Stimulated activated CD4-positive, alpha-beta T cell treated with anti-CD3 and anti-CD28 coated beads, Interleukin-1b, Interleukin-23, amount 100 ng/mL, for 48 hours (primary cell): ENCODE measurements at regions not wholly inside any gene's neighbourhood (a gene's known extent, or its start where the extent isn't known, plus 50 kb on each side); places are given as distances from the start of the nearest gene placed in this dataset.

Experiments
- DNase-seq: peaks from one replicate; pipeline ENCODE4 v3.0.0-alpha.2; 2020

DNA sequence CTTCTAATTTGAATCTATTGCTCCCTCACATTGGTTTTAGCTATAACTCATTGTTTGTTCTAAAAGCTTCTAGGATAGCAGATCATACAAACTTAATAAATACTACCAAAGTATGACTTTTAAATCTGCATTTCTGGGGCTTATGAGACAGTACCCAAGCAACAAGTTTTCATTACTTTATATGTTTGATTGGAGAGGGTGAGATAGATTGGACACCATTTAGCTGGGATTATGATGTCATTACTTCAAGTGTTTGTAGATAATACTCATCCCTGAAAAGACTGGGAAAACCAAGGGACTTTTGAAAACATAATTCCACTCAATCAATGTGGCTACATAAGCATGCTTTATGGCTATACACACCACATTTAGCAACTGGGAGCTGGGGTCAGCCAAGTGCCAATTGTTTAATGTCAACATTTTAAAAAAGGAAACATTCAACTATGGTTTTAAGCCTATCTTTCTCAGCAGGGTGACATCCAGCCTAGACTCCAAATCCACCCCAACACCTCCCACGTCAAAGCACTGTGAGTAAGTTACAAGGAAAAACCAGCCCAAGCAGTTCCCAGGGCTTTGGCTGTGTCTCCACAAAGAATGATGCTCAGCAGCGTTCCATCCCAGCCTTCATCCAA, 119.9 kb downstream of the ETAA1 start:
- DNase-seq: no peak

- no peak for DNase-seq
These were observed 125.0 kb downstream of the ETAA1 start for GRCh38 chr2:67522148-67522547.

DNA sequence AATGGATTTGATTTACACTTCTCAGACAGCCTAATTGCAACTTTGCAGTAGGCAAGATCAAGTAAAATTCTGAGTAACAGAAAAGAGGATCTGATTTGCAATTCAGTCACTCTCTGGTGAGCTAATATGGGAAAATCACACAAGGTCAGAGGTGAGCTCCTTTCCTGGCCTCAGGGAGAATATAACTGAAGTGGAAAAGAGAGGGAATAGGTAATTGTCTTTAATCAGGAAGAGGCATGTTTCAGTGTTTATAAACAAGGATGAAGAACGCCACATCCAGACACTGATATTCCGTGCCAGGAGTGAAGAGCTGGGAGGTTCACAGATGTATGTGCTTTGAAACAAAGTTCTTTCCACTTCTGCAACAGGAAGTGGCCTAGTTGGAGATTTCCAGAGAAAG, 127.1 kb downstream of the ETAA1 start:
- DNase-seq: no peak

- no peak for DNase-seq
These were observed 127.6 kb downstream of the ETAA1 start for GRCh38 chr2:67524777-67525176.

DNA sequence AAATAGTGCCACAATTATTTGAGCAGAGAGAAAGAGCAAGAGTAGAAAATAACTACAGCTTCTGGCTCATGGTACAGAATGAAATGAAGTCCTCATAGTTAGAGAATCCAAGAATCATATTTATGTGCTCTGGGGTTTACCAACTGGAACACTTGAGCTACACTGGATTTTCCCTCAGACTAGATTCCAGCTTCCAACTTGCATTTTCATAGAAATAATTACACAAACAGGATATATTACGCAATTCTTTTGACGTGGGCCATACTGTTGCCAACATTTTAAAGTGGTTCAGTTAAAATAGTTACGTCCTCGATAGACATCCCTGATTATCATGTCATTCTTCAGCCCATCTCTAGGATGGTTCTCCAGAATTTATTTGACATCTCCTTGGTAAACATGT, 129.2 kb downstream of the ETAA1 start:
- no peak for DNase-seq

DNA sequence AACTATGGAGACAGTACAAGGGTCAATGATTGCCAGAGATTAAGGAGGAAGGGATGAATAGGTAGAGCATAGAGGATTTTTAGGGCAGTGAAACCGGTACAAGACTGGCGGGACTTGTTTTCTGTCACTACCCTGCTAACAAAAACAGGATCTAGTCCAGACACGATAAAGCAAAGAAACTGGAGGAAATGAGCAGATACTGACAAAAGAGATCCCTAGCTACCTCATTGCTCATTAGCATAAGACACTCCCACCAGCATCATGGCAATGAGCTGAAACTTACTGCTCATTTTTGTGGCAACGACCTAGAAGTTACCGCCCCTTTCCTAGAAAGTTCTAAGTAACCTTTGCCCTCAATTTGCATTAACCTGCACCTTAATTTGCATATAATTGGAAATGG, 131.2 kb downstream of the ETAA1 start:
- DNase-seq: no peak

DNA sequence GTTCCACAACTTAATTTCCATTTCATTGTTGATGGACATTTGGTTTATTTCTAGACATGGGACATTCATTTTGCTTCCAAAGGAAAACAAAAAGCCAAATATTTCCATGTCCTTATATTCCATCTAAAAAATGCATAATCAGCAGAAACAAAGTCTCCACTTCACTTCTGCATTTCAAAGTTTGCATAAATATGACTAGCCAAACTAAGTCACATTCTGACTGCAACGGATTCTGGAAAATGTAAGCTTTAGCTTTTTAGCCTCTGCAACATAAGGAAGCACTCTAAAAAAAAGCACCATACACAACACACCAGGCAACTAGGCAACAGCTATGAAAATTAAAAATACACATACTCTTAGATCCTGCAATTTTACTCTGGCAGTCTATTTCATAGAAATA, 135.3 kb downstream of the ETAA1 start:
- DNase-seq: no peak

DNA sequence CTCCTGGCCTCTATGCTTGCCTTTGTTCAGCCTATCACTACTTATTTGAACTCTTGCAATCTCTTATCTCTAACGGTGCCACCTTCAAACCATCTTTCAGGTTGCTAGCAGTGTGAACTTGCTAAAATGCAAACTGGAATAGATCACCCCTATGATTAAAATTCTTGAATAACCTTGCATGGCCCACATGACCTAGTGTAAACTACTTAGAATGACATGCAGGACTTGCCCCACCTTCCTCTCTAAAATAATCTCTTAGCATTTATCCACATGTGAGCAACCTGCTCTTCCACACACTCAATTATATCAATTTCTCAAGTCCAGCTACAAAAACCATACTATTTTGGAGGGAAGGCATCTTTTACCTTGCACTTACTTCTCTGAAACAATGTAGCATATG, 137.6 kb downstream of the ETAA1 start:
- no peak for DNase-seq

- DNase-seq: no peak
These were observed 143.8 kb downstream of the ETAA1 start for GRCh38 chr2:67540962-67541361.

GRCh38 chr2:67544286-67544685, 147.2 kb downstream of the ETAA1 start:
- DNase-seq: no peak

DNA sequence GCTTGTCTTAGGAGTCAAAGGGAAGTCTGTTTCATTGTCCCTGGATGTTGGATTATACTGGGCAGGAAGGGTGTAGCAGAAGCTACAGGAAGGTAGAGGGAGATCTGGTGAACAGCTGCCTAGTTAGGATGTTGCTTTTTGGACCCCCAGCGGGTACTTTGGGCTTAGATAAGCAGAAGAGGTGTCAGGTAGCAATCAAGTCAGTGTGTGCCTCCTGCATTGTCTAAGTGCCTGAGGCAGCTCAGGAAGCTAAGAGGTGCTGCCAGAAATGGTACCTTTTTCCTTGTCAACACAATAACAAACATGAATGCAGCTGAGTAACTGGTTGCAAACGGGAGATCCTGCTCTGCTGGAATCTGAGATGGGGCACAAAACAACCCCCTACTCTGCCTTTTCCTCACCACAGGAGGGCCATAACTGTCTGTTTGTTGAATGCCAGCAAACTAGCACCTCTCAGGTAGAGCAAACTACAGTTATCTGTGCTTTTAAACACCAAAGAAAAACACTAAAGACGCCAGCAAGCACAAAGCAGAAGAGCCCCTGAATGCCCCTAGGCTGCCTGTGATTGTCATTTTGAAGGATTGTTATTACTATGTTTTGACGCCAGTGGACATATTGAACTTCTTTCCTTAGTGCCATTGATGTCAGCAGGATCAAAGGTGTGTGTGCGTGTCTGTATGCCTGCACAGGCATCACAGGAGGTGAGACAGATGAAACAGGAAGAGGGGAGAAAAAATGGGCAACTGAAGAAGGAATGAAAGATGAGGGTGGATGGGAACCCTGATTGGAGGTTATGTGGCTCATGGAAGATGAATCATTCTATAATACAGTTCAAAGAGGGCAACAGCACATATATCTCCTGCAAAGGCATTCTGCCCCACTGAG, 151.4 kb downstream of the ETAA1 start:
- no peak for DNase-seq

- DNase-seq: no peak
These were observed 162.0 kb downstream of the ETAA1 start for GRCh38 chr2:67559156-67559555.

DNA sequence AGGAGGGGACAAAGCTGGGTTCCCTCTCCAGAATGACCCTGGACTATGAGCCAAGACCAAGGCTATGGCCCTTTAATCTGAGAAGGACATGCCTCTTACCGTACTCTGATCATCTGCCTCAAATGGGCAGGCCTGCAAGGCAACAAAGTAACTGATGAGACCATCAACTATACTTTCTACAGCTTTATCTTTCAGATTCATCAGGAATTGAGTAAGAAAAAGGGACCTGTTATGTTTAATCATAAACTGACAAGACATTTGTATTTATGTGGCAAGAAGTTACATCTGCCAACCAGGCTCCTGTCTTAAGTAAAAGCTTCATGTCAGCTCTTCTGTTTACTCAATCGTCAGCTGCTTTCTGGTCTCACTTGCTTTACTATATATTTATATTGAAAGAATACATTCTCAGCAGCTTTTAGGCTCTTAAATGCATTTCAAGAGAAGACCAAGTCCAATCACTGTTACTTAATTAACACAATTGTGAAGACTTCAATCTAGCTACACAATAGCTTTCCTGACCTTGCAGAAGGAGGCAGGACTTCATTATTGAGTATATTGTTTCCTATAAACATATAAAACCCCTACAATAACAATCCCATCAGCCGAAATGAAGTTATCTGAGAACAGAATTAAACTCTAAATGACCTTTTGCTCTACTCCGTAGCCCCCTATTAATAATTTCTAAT, 163.8 kb downstream of the ETAA1 start:
- DNase-seq: no peak

GRCh38 chr2:67561457-67561965, 164.4 kb downstream of the ETAA1 start:
- DNase-seq: no peak

GRCh38 chr2:67564076-67564475, 166.9 kb downstream of the ETAA1 start:
- DNase-seq: no peak

DNA sequence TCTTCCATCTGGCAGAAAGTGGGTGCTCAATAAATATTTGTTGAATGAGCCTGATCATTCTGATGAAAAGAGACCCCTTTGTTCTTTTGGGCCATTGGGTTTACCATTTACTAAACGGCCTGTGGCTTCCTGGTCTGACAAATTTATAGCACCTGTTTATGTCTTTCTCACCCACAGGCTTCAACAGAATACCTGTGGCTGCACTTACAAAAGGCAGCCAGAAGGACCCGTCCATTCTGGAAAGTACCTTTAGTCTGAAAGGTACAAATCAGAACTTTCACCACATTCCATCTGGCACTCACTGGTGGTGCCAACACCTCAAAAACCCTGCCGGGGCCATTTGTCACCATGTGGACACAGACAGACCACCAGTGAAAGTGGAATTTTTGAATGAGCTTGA, 167.5 kb downstream of the ETAA1 start:
- no peak for DNase-seq

DNA sequence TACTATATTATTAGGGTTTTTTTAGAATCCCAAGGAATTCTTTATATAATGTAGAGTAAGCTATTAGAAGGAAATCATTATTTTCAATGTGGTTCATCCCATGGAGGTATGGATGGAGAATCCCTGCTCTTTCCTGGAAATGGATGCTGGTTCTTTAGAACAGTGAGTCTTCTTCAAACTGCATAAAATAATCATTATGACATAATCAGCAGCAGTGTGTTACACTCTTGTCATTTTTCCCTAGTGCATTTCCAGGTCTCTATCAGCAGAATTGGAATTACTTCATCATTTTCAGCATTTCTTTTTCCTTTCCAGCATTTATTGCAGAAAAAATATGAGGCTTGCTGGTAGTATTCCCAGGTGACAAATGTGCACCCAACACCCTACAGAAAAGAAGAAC, 168.1 kb downstream of the ETAA1 start:
- no peak for DNase-seq

GRCh38 chr2:67565761-67566160, 168.6 kb downstream of the ETAA1 start:
- DNase-seq: no peak

DNA sequence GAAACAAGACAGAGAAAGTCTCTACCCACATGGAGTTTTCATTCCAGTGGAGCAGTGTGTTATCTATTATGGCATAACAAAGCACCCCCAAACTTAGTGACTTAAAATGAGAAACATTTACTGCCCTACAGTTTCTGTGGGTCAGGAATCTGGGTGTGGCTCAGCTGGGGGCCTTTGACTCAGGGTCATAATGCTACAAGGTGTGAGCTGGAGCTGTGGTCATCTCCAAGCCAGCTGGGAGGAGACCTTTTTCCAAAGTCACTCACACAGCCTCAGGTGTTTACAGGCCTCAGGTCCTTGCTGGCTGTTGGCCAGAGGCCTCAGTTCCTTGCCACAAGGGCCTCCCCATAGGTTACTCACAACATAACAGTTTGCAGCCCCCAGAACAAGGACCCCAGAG, 169.2 kb downstream of the ETAA1 start:
- DNase-seq: no peak

GRCh38 chr2:67566958-67567635, 170.0 kb downstream of the ETAA1 start:
- DNase-seq: no peak

DNA sequence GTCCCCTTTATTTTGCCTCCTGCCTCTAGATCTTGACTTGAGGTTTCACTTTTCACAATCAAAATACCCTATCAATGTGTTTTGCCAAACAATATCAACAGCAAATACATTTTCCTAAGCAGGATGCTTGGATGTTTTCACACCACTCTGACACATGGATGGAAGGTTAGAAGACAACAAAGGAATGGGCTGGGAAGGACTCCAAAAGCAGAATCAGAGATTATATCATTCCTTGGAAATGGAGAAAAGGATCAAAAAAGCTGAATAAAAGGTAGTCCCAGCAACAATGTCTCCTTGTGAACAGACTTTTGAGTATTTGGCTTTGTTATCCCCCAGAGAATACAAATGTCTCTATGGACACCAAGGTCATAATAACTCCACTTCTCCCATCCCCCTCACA, 170.8 kb downstream of the ETAA1 start:
- DNase-seq: no peak

GRCh38 chr2:67570611-67571010, 173.5 kb downstream of the ETAA1 start:
- DNase-seq: no peak
